ENCODE measurements at regions not wholly inside any gene's neighbourhood (a gene's known extent, or its start where the extent isn't known, plus 50 kb on each side); places are given as distances from the start of the nearest gene placed in this dataset.
"Not testable (repeated sequence)": the region's sequence is repeated elsewhere in the genome, so short reads cannot be mapped to it uniquely, and the experiment has no call there.

DNA sequence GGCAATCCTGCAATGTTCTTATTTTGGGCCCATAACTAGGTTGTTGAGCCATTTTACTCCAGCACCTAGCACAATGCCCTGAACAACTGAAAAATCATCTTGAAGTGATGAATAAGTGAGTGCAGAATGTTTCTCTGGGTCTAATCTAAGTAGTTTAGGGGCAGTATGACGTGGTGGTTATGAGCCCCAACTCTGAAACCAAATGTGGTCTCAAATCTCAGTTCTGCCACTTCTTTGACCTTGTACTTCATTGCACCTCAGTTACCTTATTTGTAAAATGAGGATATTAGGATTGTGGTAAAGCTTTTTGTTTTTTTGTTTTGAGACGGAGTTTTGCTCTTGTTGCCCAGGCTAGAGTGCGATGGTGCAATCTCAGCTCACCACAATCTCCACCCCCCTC is 80.9 kb upstream of the SNX2 start:
- intact Hi-C loops (cut with DNase I; ENCODE audit: low total_unique reads) (no loop called here), in situ Hi-C loops (cut with MboI; ENCODE audit: low pct_ligation_motif_present in 1 of 4, low pct_unique_long_range_greater_than_20kb in 1 of 4, low sequenced_read_pairs in 3 of 4) (no loop called here)
- H3K27ac ChIP-seq: no peak overlapping the region
- TF ChIP-seq POLR2A (IDR thresholded peaks at IDR 0.05) (no peak), EP300 (IDR thresholded peaks at IDR 0.05; ENCODE audit: low read depth) (no peak), POLR2AphosphoS5 (IDR thresholded peaks at IDR 0.05) (no peak)
- TF ChIP-seq, protein P1, sequence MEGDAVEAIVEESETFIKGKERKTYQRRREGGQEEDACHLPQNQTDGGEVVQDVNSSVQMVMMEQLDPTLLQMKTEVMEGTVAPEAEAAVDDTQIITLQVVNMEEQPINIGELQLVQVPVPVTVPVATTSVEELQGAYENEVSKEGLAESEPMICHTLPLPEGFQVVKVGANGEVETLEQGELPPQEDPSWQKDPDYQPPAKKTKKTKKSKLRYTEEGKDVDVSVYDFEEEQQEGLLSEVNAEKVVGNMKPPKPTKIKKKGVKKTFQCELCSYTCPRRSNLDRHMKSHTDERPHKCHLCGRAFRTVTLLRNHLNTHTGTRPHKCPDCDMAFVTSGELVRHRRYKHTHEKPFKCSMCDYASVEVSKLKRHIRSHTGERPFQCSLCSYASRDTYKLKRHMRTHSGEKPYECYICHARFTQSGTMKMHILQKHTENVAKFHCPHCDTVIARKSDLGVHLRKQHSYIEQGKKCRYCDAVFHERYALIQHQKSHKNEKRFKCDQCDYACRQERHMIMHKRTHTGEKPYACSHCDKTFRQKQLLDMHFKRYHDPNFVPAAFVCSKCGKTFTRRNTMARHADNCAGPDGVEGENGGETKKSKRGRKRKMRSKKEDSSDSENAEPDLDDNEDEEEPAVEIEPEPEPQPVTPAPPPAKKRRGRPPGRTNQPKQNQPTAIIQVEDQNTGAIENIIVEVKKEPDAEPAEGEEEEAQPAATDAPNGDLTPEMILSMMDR (IDR thresholded peaks at IDR 0.05): no peak
- WGBS, 2 donors (ENCODE audit: low coverage in 1 of 2): 76 to 100% methylated on average over 1 to 3 of the region's 3 CpGs
- no peaks in the 10 kb centered on the region for H3K9me3 ChIP-seq
- H3K4me1 ChIP-seq: no peaks in the 10 kb centered on the region
- H3K4me3 ChIP-seq: no peak overlapping the region
- no peak for DNase-seq
- no peaks in the 10 kb centered on the region for H3K27me3 ChIP-seq
- no peaks in the 10 kb centered on the region for H3K36me3 ChIP-seq

DNA sequence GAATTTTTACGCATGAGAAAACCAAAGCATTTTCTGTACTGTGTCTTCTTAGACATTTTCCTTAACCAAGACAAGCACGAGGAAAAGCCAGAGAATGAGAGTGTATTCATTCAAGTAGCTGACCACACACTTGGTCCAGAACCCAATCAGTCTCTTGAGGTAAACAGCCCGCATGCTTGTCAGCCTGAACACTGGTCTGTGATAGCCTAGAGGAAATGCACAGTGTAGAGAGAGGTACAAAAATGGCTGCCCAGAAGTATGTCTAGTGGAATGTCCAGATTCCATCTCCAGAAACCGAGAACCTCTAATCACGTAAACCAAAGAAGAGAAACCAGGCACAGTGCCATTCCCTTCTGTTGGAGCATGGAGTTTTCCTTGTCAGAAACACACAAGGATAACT is 80.0 kb upstream of the SNX2 start:
- TF ChIP-seq EP300 (IDR thresholded peaks at IDR 0.05; ENCODE audit: low read depth) (no peak), POLR2AphosphoS5 (IDR thresholded peaks at IDR 0.05) (no peak), POLR2A (IDR thresholded peaks at IDR 0.05) (no peak)
- TF ChIP-seq, protein P1 (IDR thresholded peaks at IDR 0.05): no peak
- in situ Hi-C loops (cut with MboI; ENCODE audit: low pct_ligation_motif_present in 1 of 4, low pct_unique_long_range_greater_than_20kb in 1 of 4, low sequenced_read_pairs in 3 of 4): no loop called here
- no peaks in the 10 kb centered on the region for H3K9me3 ChIP-seq
- no peaks in the 10 kb centered on the region for H3K4me1 ChIP-seq
- intact Hi-C loops (cut with DNase I; ENCODE audit: low total_unique reads): no loop called here
- H3K27me3 ChIP-seq: no peaks in the 10 kb centered on the region
- WGBS, 2 donors (ENCODE audit: low coverage in 1 of 2): 51 to 86% methylated on average over 3 to 5 of the region's 5 CpGs
- no peaks in the 10 kb centered on the region for H3K36me3 ChIP-seq
- no peak overlapping the region for H3K27ac ChIP-seq
- DNase-seq: no peak
- H3K4me3 ChIP-seq: no peak overlapping the region

DNA sequence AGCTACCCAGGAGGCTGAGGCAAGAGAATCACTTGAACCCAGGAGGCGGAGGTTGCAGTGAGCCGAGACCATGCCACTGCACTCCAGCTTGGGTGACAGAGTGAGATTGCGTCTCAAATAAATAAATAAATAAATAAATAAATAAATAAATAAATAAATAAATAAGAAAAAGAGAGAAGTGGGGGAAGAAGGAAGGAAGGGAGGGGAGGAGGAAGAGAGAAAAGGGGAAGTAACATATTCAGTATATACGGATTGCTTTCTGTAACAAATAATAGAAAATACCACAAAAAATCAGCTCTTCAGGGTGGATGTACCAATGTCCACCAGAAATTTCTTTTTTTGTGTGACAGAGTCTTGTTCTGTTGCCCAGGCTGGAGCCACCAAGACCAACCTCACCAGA is 78.1 kb upstream of the SNX2 start:
- H3K27me3 ChIP-seq; intact Hi-C loops (cut with DNase I; ENCODE audit: low total_unique reads); H3K27ac ChIP-seq; in situ Hi-C loops (cut with MboI; ENCODE audit: low pct_ligation_motif_present in 1 of 4, low pct_unique_long_range_greater_than_20kb in 1 of 4, low sequenced_read_pairs in 3 of 4); H3K4me1 ChIP-seq; DNase-seq; H3K4me3 ChIP-seq; H3K9me3 ChIP-seq; H3K36me3 ChIP-seq: not testable (repeated sequence)
- WGBS, 2 donors (ENCODE audit: low coverage in 1 of 2): 76 to 88% methylated on average over 4 of the region's 4 CpGs

DNA sequence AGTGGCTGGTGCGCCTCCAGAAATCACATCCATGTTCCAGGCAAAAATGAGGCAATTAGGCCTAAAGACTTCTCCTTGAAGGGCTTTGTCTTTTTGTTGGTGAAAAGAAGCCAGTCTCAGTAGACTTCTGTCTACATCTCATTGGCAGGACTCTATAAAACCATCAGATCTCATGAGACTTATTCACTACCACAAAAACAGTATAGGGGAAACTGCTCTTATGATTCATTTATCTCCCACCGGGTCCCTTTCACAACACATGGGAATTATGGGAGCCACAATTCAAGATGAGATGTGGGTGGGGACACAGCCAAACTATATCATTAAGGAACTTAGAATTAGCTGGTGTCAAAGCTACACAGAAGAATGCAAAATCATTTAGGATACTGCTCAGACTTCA is 77.7 kb upstream of the SNX2 start:
- WGBS, 2 donors (ENCODE audit: low coverage in 1 of 2): 64 to 79% methylated on average over 1 to 2 of the region's 2 CpGs
- H3K36me3 ChIP-seq: no peaks in the 10 kb centered on the region
- in situ Hi-C loops (cut with MboI; ENCODE audit: low pct_ligation_motif_present in 1 of 4, low pct_unique_long_range_greater_than_20kb in 1 of 4, low sequenced_read_pairs in 3 of 4) (no loop called here), intact Hi-C loops (cut with DNase I; ENCODE audit: low total_unique reads) (no loop called here)
- no peak for DNase-seq
- no peaks in the 10 kb centered on the region for H3K27me3 ChIP-seq
- no peak overlapping the region for H3K4me3 ChIP-seq
- H3K27ac ChIP-seq: no peak overlapping the region
- no peaks in the 10 kb centered on the region for H3K4me1 ChIP-seq
- H3K9me3 ChIP-seq: no peaks in the 10 kb centered on the region
- TF ChIP-seq EP300 (IDR thresholded peaks at IDR 0.05; ENCODE audit: low read depth) (no peak), POLR2A (IDR thresholded peaks at IDR 0.05) (no peak), POLR2AphosphoS5 (IDR thresholded peaks at IDR 0.05) (no peak)
- TF ChIP-seq, protein P1 (IDR thresholded peaks at IDR 0.05): no peak

DNA sequence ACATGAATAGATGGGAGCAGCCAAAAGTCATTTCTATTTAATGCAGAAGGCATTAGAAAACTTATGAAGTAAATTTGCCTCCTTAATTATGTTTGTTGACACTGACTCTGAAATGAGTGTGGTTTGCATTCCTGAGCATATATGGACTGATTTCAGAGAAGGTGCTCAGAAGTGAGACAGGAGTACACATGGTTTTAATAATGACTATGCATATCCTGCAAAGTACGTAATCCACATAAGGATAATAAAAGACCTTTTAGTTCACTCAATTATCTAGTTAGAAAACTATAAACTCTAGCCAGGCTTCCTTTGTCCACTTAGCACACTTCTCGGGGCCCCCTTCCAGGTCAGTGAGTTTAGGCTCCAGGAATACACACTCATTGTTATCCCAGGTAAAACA is 75.7 kb upstream of the SNX2 start:
- Histone ChIP-seq H3K27ac (no peak overlapping the region), H3K9me3 (no peaks in the 10 kb centered on the region), H3K4me1 (no peaks in the 10 kb centered on the region), H3K4me3 (no peak overlapping the region), H3K36me3 (no peaks in the 10 kb centered on the region), H3K27me3 (no peaks in the 10 kb centered on the region)
- 73 to 88% methylated on average over 2 of the region's 2 CpGs for WGBS, 2 donors (ENCODE audit: low coverage in 1 of 2)
- no peak for DNase-seq
- in situ Hi-C loops (cut with MboI; ENCODE audit: low pct_ligation_motif_present in 1 of 4, low pct_unique_long_range_greater_than_20kb in 1 of 4, low sequenced_read_pairs in 3 of 4): no loop called here
- TF ChIP-seq, protein P1 (IDR thresholded peaks at IDR 0.05): no peak
- TF ChIP-seq POLR2AphosphoS5 (IDR thresholded peaks at IDR 0.05) (no peak), EP300 (IDR thresholded peaks at IDR 0.05; ENCODE audit: low read depth) (no peak), POLR2A (IDR thresholded peaks at IDR 0.05) (no peak)
- intact Hi-C loops (cut with DNase I; ENCODE audit: low total_unique reads): no loop called here

Data from transverse colon (tissue), 4 donors.